GM12878 (cell line): ENCODE measurements at regions not wholly inside any gene's neighbourhood (a gene's known extent, or its start where the extent isn't known, plus 50 kb on each side); places are given as distances from the start of the nearest gene placed in this dataset.

Experiments
- CHD2 ChIP-seq: IDR thresholded peaks from 2 replicates; pipeline ENCODE4 v1.6.1; 2011; ENCODE audit warnings: low read depth, low read length, improper control_type of control experiment, borderline replicate concordance
- MXI1 ChIP-seq: fragments of 150-350 bp; IDR thresholded peaks from 2 replicates; pipeline ENCODE4 v1.6.1; 2011; ENCODE audit warnings: low read depth, mild to moderate bottlenecking, inconsistent platforms, low read length, improper control_type of control experiment
- NFYB ChIP-seq: IDR thresholded peaks from 2 replicates; pipeline ENCODE4 v1.6.1; 2011; ENCODE audit warnings: low read depth, mild to moderate bottlenecking, low read length, improper control_type of control experiment, moderate library complexity; ENCODE audit not compliant: insufficient read depth
- RUNX3 ChIP-seq: IDR thresholded peaks from 2 replicates; pipeline ENCODE4 v1.6.1; 2012; ENCODE audit warnings: low read length, inconsistent platforms
- SREBF2 ChIP-seq: IDR thresholded peaks from 2 replicates; pipeline ENCODE4 v1.6.1; 2012; ENCODE audit warnings: mild to moderate bottlenecking, low read length
- SUZ12 ChIP-seq: fragments of 200-600 bp; sonication (generic); IDR thresholded peaks from one replicate; pipeline ENCODE4 v1.6.1; 2018; ENCODE audit warnings: antibody characterized with exemption, mild to moderate bottlenecking; ENCODE audit not compliant: unreplicated experiment
- ZNF24 ChIP-seq: fragments of 450-650 bp; IDR thresholded peaks from 2 replicates; pipeline ENCODE4 v1.6.1; 2017; ENCODE audit warnings: antibody characterized with exemption, mild to moderate bottlenecking
- TF ChIP-seq, protein P1 (sequence below): IDR thresholded peaks from 2 replicates; pipeline ENCODE4 v1.6.1; 2012; ENCODE audit warnings: mild to moderate bottlenecking, low read depth, low read length
- TF ChIP-seq, protein P2 (sequence below): fragments of 450-650 bp; formaldehyde crosslinking; IDR thresholded peaks from 2 replicates; pipeline ENCODE4 v1.4.0; 2020; ENCODE audit warnings: mild to moderate bottlenecking, moderate library complexity
- TF ChIP-seq, protein P3 (sequence below): fragments of 450-650 bp; IDR thresholded peaks from 2 replicates; pipeline ENCODE4 v1.6.1; 2016; ENCODE audit warnings: mild to moderate bottlenecking

DNA sequence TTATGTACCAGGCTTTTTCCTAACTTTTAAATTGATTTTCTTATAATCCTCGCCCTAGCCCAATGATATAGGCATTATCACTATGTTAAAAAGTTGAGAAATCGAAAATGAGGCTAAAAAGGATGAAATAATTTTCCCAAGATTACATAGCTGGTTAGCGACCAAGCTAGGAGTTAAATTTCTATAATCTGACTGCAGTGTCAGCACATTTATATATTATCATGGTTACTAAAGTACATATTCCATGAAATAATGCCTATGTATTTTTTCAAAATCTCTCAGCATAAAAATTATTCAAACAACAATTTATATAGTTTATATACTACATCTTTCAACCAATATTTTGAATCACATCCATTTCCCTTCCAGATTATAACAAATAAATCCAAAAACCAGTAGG lies 317.3 kb upstream of the TFPI start (continued):
- TF ChIP-seq CHD2 (no peak), SUZ12 (no peak), NFYB (no peak), ZNF24 (no peak), MXI1 (no peak), RUNX3 (no peak), SREBF2 (no peak)
- TF ChIP-seq, protein P1, sequence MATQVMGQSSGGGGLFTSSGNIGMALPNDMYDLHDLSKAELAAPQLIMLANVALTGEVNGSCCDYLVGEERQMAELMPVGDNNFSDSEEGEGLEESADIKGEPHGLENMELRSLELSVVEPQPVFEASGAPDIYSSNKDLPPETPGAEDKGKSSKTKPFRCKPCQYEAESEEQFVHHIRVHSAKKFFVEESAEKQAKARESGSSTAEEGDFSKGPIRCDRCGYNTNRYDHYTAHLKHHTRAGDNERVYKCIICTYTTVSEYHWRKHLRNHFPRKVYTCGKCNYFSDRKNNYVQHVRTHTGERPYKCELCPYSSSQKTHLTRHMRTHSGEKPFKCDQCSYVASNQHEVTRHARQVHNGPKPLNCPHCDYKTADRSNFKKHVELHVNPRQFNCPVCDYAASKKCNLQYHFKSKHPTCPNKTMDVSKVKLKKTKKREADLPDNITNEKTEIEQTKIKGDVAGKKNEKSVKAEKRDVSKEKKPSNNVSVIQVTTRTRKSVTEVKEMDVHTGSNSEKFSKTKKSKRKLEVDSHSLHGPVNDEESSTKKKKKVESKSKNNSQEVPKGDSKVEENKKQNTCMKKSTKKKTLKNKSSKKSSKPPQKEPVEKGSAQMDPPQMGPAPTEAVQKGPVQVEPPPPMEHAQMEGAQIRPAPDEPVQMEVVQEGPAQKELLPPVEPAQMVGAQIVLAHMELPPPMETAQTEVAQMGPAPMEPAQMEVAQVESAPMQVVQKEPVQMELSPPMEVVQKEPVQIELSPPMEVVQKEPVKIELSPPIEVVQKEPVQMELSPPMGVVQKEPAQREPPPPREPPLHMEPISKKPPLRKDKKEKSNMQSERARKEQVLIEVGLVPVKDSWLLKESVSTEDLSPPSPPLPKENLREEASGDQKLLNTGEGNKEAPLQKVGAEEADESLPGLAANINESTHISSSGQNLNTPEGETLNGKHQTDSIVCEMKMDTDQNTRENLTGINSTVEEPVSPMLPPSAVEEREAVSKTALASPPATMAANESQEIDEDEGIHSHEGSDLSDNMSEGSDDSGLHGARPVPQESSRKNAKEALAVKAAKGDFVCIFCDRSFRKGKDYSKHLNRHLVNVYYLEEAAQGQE: no peak
- TF ChIP-seq, protein P2, sequence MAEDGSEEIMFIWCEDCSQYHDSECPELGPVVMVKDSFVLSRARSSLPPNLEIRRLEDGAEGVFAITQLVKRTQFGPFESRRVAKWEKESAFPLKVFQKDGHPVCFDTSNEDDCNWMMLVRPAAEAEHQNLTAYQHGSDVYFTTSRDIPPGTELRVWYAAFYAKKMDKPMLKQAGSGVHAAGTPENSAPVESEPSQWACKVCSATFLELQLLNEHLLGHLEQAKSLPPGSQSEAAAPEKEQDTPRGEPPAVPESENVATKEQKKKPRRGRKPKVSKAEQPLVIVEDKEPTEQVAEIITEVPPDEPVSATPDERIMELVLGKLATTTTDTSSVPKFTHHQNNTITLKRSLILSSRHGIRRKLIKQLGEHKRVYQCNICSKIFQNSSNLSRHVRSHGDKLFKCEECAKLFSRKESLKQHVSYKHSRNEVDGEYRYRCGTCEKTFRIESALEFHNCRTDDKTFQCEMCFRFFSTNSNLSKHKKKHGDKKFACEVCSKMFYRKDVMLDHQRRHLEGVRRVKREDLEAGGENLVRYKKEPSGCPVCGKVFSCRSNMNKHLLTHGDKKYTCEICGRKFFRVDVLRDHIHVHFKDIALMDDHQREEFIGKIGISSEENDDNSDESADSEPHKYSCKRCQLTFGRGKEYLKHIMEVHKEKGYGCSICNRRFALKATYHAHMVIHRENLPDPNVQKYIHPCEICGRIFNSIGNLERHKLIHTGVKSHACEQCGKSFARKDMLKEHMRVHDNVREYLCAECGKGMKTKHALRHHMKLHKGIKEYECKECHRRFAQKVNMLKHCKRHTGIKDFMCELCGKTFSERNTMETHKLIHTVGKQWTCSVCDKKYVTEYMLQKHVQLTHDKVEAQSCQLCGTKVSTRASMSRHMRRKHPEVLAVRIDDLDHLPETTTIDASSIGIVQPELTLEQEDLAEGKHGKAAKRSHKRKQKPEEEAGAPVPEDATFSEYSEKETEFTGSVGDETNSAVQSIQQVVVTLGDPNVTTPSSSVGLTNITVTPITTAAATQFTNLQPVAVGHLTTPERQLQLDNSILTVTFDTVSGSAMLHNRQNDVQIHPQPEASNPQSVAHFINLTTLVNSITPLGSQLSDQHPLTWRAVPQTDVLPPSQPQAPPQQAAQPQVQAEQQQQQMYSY (CRISPR knock-in tag): no peak
- TF ChIP-seq, protein P3, sequence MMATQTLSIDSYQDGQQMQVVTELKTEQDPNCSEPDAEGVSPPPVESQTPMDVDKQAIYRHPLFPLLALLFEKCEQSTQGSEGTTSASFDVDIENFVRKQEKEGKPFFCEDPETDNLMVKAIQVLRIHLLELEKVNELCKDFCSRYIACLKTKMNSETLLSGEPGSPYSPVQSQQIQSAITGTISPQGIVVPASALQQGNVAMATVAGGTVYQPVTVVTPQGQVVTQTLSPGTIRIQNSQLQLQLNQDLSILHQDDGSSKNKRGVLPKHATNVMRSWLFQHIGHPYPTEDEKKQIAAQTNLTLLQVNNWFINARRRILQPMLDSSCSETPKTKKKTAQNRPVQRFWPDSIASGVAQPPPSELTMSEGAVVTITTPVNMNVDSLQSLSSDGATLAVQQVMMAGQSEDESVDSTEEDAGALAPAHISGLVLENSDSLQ: no peak
